ENCODE measurements at regions not wholly inside any gene's neighbourhood (a gene's known extent, or its start where the extent isn't known, plus 50 kb on each side); places are given as distances from the start of the nearest gene placed in this dataset.

DNA sequence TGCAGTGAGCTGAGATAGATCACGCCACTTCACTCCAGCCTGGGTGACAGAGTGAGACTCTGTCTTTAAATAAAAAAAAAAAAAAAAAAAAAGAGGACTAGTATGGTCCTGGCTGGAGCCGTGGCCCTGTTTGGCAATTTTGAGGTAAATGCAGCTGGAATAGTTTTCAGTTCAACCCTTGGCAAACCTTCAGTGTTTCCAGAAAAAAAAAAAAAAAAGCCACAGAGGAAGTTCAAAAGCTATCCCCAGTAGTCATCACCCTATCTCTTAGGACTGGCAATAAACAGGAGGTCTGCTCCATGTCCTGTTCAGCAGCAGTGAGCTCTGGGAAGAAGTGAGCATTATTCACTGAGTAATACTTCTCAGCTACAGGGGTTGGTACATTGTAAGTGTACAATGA is 56.8 kb upstream of the ERRFI1 start:
- WGBS, 2 donors (ENCODE audit: extremely low coverage in 2 of 2, insufficient read length in 2 of 2, insufficient replicate concordance in 1 of 2): no CpG with 5 or more reads among the region's 2 CpGs
- Histone ChIP-seq H3K23ac (ENCODE audit: low read depth, low read length, poor library complexity) (no peak overlapping the region), H2AK5ac (ENCODE audit: low read depth, low read length) (no peak overlapping the region), H2AFZ (ENCODE audit: low read length) (no peak overlapping the region), H3K14ac (ENCODE audit: low read length) (no peak overlapping the region), H3K27me3 (ENCODE audit: control insufficient read depth in 3 of 3, insufficient read depth in 3 of 3, low read depth in 1 of 3, low read length in 3 of 3) (peaks cover 0 to 10% (median 0%) of the 10 kb centered on the region in 3 experiments), H3K9me3 (replicated peaks in 1 of 2; ENCODE audit: control insufficient read depth in 2 of 2, insufficient read depth in 1 of 2, low read depth in 1 of 2, low read length in 2 of 2) (no peaks in the 10 kb centered on the region), H3K79me1 (ENCODE audit: low read depth, low read length) (no peaks in the 10 kb centered on the region), H3K9ac (ENCODE audit: low read depth, low read length, poor library complexity) (no peak overlapping the region), H2BK12ac (ENCODE audit: low read length) (no peak overlapping the region), H3K4me1 (ENCODE audit: control insufficient read depth in 2 of 2, insufficient read depth in 1 of 2, low read depth in 1 of 2, low read length in 2 of 2) (peaks cover 0 to 7% of the 10 kb centered on the region in 2 donors), H4K91ac (ENCODE audit: low read depth, low read length, poor library complexity) (no peak overlapping the region), H3K27ac (replicated peaks; ENCODE audit: low read length) (no peak overlapping the region), H3K4me3 (ENCODE audit: low read length in 2 of 2) (no peak overlapping the region), H2BK5ac (ENCODE audit: low read length) (no peak overlapping the region), H4K8ac (ENCODE audit: low read depth, low read length) (no peak overlapping the region), H3K4me2 (ENCODE audit: insufficient read depth, low read length, poor library complexity, severe bottlenecking) (no peak overlapping the region), H3K18ac (ENCODE audit: low read length) (no peak overlapping the region), H3K4ac (ENCODE audit: low read length) (no peak overlapping the region), H3K36me3 (replicated peaks in 1 of 2; ENCODE audit: control insufficient read depth in 2 of 2, insufficient read depth in 2 of 2, low read length in 2 of 2) (no peaks in the 10 kb centered on the region), H2BK120ac (ENCODE audit: low read depth, low read length) (no peak overlapping the region), H2BK15ac (ENCODE audit: low read length) (no peak overlapping the region)
- no peak for DNase-seq (ENCODE audit: low spot score)

- Histone ChIP-seq H2AFZ (ENCODE audit: low read length) (no peak overlapping the region), H3K4me2 (ENCODE audit: insufficient read depth, low read length, poor library complexity, severe bottlenecking) (no peak overlapping the region), H3K36me3 (replicated peaks in 1 of 2; ENCODE audit: control insufficient read depth in 2 of 2, insufficient read depth in 2 of 2, low read length in 2 of 2) (no peaks in the 10 kb centered on the region), H3K27me3 (ENCODE audit: control insufficient read depth in 3 of 3, insufficient read depth in 3 of 3, low read depth in 1 of 3, low read length in 3 of 3) (peaks cover 0 to 10% (median 0%) of the 10 kb centered on the region in 3 experiments), H2AK5ac (ENCODE audit: low read depth, low read length) (no peak overlapping the region), H3K9me3 (replicated peaks in 1 of 2; ENCODE audit: control insufficient read depth in 2 of 2, insufficient read depth in 1 of 2, low read depth in 1 of 2, low read length in 2 of 2) (no peaks in the 10 kb centered on the region), H2BK12ac (ENCODE audit: low read length) (no peak overlapping the region), H4K8ac (ENCODE audit: low read depth, low read length) (no peak overlapping the region), H3K14ac (ENCODE audit: low read length) (no peak overlapping the region), H3K79me1 (ENCODE audit: low read depth, low read length) (no peaks in the 10 kb centered on the region), H3K4me1 (ENCODE audit: control insufficient read depth in 2 of 2, insufficient read depth in 1 of 2, low read depth in 1 of 2, low read length in 2 of 2) (peaks cover 2 to 13% of the 10 kb centered on the region in 2 donors), H3K4me3 (ENCODE audit: low read length in 2 of 2) (no peak overlapping the region), H2BK120ac (ENCODE audit: low read depth, low read length) (no peak overlapping the region), H3K4ac (ENCODE audit: low read length) (no peak overlapping the region), H2BK5ac (ENCODE audit: low read length) (no peak overlapping the region), H2BK15ac (ENCODE audit: low read length) (no peak overlapping the region), H4K91ac (ENCODE audit: low read depth, low read length, poor library complexity) (no peak overlapping the region), H3K18ac (ENCODE audit: low read length) (no peak overlapping the region), H3K27ac (replicated peaks; ENCODE audit: low read length) (no peak overlapping the region), H3K23ac (ENCODE audit: low read depth, low read length, poor library complexity) (no peak overlapping the region), H3K9ac (ENCODE audit: low read depth, low read length, poor library complexity) (no peak overlapping the region)
- DNase-seq (ENCODE audit: low spot score): no peak
- no CpG with 5 or more reads among the region's 6 CpGs for WGBS, 2 donors (ENCODE audit: extremely low coverage in 2 of 2, insufficient read length in 2 of 2, insufficient replicate concordance in 1 of 2)
Observed at GRCh38 chr1:8078176-8078671, 52.1 kb upstream of the ERRFI1 start.

DNA sequence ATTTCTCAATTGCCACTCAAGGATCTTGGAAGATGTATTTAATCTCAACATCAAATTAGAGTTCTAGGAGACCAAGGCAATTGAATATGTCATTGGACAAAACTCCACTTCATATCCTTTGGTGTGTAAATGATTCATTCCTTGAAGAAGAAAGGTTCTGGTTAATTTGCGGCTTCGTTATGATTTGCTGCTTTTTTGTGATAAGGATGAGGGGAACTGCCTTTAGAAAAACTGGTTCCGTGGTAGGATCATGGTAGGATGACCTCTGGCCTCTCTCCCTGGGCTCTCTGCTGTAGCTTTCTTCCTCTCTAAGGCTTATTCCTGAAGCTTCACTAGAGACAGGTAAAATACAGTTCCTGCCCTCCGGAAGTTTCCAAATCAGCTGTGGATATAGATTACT is 51.5 kb upstream of the ERRFI1 start:
- H2BK120ac ChIP-seq (ENCODE audit: low read depth, low read length): no peak overlapping the region
- no peak overlapping the region for H3K27ac ChIP-seq (replicated peaks; ENCODE audit: low read length)
- no peak overlapping the region for H3K4me3 ChIP-seq (ENCODE audit: low read length in 2 of 2)
- H4K91ac ChIP-seq (ENCODE audit: low read depth, low read length, poor library complexity): no peak overlapping the region
- H2AFZ ChIP-seq (ENCODE audit: low read length): no peak overlapping the region
- no peak overlapping the region for H4K8ac ChIP-seq (ENCODE audit: low read depth, low read length)
- DNase-seq (ENCODE audit: low spot score): no peak
- no CpG with 5 or more reads among the region's 4 CpGs for WGBS, 2 donors (ENCODE audit: extremely low coverage in 2 of 2, insufficient read length in 2 of 2, insufficient replicate concordance in 1 of 2)
- H3K4me2 ChIP-seq (ENCODE audit: insufficient read depth, low read length, poor library complexity, severe bottlenecking): no peak overlapping the region
- no peak overlapping the region for H2BK12ac ChIP-seq (ENCODE audit: low read length)
- no peak overlapping the region for H3K4ac ChIP-seq (ENCODE audit: low read length)
- H2BK15ac ChIP-seq (ENCODE audit: low read length): no peak overlapping the region
- no peak overlapping the region for H3K9ac ChIP-seq (ENCODE audit: low read depth, low read length, poor library complexity)
- peaks cover 0 to 10% (median 0%) of the 10 kb centered on the region in 3 experiments for H3K27me3 ChIP-seq (ENCODE audit: control insufficient read depth in 3 of 3, insufficient read depth in 3 of 3, low read depth in 1 of 3, low read length in 3 of 3)
- H3K79me1 ChIP-seq (ENCODE audit: low read depth, low read length): no peaks in the 10 kb centered on the region
- H2BK5ac ChIP-seq (ENCODE audit: low read length): no peak overlapping the region
- peaks cover 2 to 13% of the 10 kb centered on the region in 2 donors for H3K4me1 ChIP-seq (ENCODE audit: control insufficient read depth in 2 of 2, insufficient read depth in 1 of 2, low read depth in 1 of 2, low read length in 2 of 2)
- no peak overlapping the region for H3K18ac ChIP-seq (ENCODE audit: low read length)
- no peak overlapping the region for H3K23ac ChIP-seq (ENCODE audit: low read depth, low read length, poor library complexity)
- H3K9me3 ChIP-seq (replicated peaks in 1 of 2; ENCODE audit: control insufficient read depth in 2 of 2, insufficient read depth in 1 of 2, low read depth in 1 of 2, low read length in 2 of 2): no peaks in the 10 kb centered on the region
- H2AK5ac ChIP-seq (ENCODE audit: low read depth, low read length): no peak overlapping the region
- H3K36me3 ChIP-seq (replicated peaks in 1 of 2; ENCODE audit: control insufficient read depth in 2 of 2, insufficient read depth in 2 of 2, low read length in 2 of 2): no peaks in the 10 kb centered on the region
- no peak overlapping the region for H3K14ac ChIP-seq (ENCODE audit: low read length)

DNA sequence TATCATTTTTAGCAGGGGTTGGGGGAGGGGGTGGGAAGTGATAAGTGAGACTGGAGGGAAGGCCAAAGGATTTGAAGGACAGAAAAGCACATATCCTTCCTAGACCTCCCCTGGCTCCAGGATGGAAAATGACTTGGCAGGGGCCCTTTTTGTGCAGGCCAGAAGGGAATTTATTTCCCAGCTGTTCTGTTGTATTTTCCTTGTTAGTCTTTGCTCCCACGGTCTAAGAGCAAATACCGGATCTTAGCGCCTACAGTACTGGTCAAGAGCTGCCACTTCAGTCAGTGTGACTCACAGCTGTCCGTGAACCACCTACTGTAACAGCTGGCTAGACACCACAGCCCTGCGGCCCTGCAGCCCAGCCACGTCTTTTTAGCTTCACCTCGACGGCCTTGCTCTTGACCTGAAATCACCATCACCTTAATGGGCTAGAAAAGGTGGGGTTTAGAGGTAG is 51.0 kb upstream of the ERRFI1 start:
- Histone ChIP-seq H2AK5ac (ENCODE audit: low read depth, low read length) (no peak overlapping the region), H2BK5ac (ENCODE audit: low read length) (no peak overlapping the region), H2BK12ac (ENCODE audit: low read length) (no peak overlapping the region), H3K27ac (replicated peaks; ENCODE audit: low read length) (no peak overlapping the region), H3K9me3 (replicated peaks in 1 of 2; ENCODE audit: control insufficient read depth in 2 of 2, insufficient read depth in 1 of 2, low read depth in 1 of 2, low read length in 2 of 2) (no peaks in the 10 kb centered on the region), H2AFZ (ENCODE audit: low read length) (no peak overlapping the region), H3K36me3 (replicated peaks in 1 of 2; ENCODE audit: control insufficient read depth in 2 of 2, insufficient read depth in 2 of 2, low read length in 2 of 2) (no peaks in the 10 kb centered on the region), H4K8ac (ENCODE audit: low read depth, low read length) (no peak overlapping the region), H3K27me3 (ENCODE audit: control insufficient read depth in 3 of 3, insufficient read depth in 3 of 3, low read depth in 1 of 3, low read length in 3 of 3) (peaks cover 0 to 10% (median 0%) of the 10 kb centered on the region in 3 experiments), H3K4me3 (ENCODE audit: low read length in 2 of 2) (no peak overlapping the region), H3K23ac (ENCODE audit: low read depth, low read length, poor library complexity) (no peak overlapping the region), H4K91ac (ENCODE audit: low read depth, low read length, poor library complexity) (no peak overlapping the region), H3K9ac (ENCODE audit: low read depth, low read length, poor library complexity) (no peak overlapping the region), H3K4ac (ENCODE audit: low read length) (no peak overlapping the region), H3K79me1 (ENCODE audit: low read depth, low read length) (no peaks in the 10 kb centered on the region), H3K18ac (ENCODE audit: low read length) (no peak overlapping the region), H3K4me1 (ENCODE audit: control insufficient read depth in 2 of 2, insufficient read depth in 1 of 2, low read depth in 1 of 2, low read length in 2 of 2) (peaks cover 2 to 13% of the 10 kb centered on the region in 2 donors), H3K4me2 (ENCODE audit: insufficient read depth, low read length, poor library complexity, severe bottlenecking) (no peak overlapping the region), H2BK15ac (ENCODE audit: low read length) (no peak overlapping the region), H2BK120ac (ENCODE audit: low read depth, low read length) (no peak overlapping the region), H3K14ac (ENCODE audit: low read length) (no peak overlapping the region)
- no peak for DNase-seq (ENCODE audit: low spot score)
- WGBS, 2 donors (ENCODE audit: extremely low coverage in 2 of 2, insufficient read length in 2 of 2, insufficient replicate concordance in 1 of 2): no CpG with 5 or more reads among the region's 8 CpGs

Data from neuronal stem cell (in vitro differentiated cells).